Natural killer cell (primary cell): ENCODE measurements at regions not wholly inside any gene's neighbourhood (a gene's known extent, or its start where the extent isn't known, plus 50 kb on each side); places are given as distances from the start of the nearest gene placed in this dataset.

ENCODE experiments used
- ATAC-seq, 3 donors: fragments of 150-1000 bp in 2 of 3; fragments of 200-7000 bp in 1 of 3; cut with Tn5 transposase; 1 replicate in 1 of 3; 2 replicates in 2 of 3; pipeline ENCODE4 v1.10.0; 2021; ENCODE audit warnings: mild to moderate bottlenecking in 2 of 3, moderate library complexity in 2 of 3
- DNase-seq, 2 donors: peaks; one replicate each; pipeline versions ENCODE4 v3.0.0 to v3.0.0-alpha.2; 2013 to 2021; ENCODE audit warnings: mixed read lengths in 1 of 2
- H3K27ac ChIP-seq: one replicate; pipeline ENCODE4 v1.5.1; 2013; ENCODE audit warnings: mild to moderate bottlenecking, low read length
- H3K27me3 ChIP-seq: one replicate; pipeline ENCODE4 v1.6.1; 2013; ENCODE audit warnings: low read length; ENCODE audit not compliant: control insufficient read depth, insufficient read depth
- H3K36me3 ChIP-seq: one replicate; pipeline ENCODE4 v1.6.1; 2013; ENCODE audit warnings: low read length; ENCODE audit not compliant: control insufficient read depth, insufficient read depth
- H3K4me1 ChIP-seq: one replicate; pipeline ENCODE4 v1.6.1; 2013; ENCODE audit warnings: low read length; ENCODE audit not compliant: control insufficient read depth, insufficient read depth
- H3K4me3 ChIP-seq: one replicate; pipeline ENCODE4 v1.5.1; 2013; ENCODE audit warnings: low read length
- H3K9me3 ChIP-seq: one replicate; pipeline ENCODE4 v1.6.1; 2013; ENCODE audit warnings: low read length; ENCODE audit not compliant: control insufficient read depth, insufficient read depth
- H3K27ac Mint-ChIP-seq, 2 donors: one replicate each; pipeline ENCODE4 v1.8.0; 2022; ENCODE audit warnings: mild to moderate bottlenecking in 2 of 2, mixed read lengths in 2 of 2, moderate library complexity in 1 of 2
- H3K27me3 Mint-ChIP-seq, 2 donors: one replicate each; pipeline ENCODE4 v1.8.0; 2022; ENCODE audit warnings: low read depth in 2 of 2, mixed read lengths in 2 of 2
- H3K36me3 Mint-ChIP-seq: one replicate; pipeline ENCODE4 v1.8.0; 2022; ENCODE audit warnings: mixed read lengths
- H3K4me1 Mint-ChIP-seq, 2 donors: one replicate each; pipeline ENCODE4 v1.8.0; 2022; ENCODE audit warnings: mixed read lengths in 2 of 2
- H3K4me3 Mint-ChIP-seq: one replicate; pipeline ENCODE4 v1.8.0; 2022; ENCODE audit warnings: mild to moderate bottlenecking, moderate library complexity, mixed read lengths
- H3K9me3 Mint-ChIP-seq, 2 donors: one replicate each; pipeline ENCODE4 v1.8.0; 2022; ENCODE audit warnings: mixed read lengths in 2 of 2
- CTCF ChIP-seq: fragments of 200-600 bp; IDR thresholded peaks from one replicate; pipeline ENCODE4 v1.8.0; 2022; ENCODE audit warnings: antibody characterized with exemption
- WGBS: methylation state at CpG from one replicate; pipeline ENCODE4 v1.1.7; 2013; ENCODE audit warnings: missing lambda C conversion rate; ENCODE audit not compliant: insufficient coverage; 5-methylcytosine and 5-hydroxymethylcytosine counted together
- intact Hi-C: fragments of 100-400 bp; cut with micrococcal nuclease; formaldehyde crosslinking; loops from one replicate; pipeline ENCODE4 v1.14.2; 2022

GRCh38 chr15:93302080-93302765 is 213.2 kb upstream of the RGMA start:
- no peak for TF ChIP-seq CTCF
- WGBS, result 87% methylated on average over 6 of the region's 6 CpGs
- Histone ChIP-seq H3K27ac (no peak overlapping the region), H3K27me3 (no peaks in the 10 kb centered on the region), H3K4me1 (no peaks in the 10 kb centered on the region), H3K36me3 (no peaks in the 10 kb centered on the region), H3K9me3 (no peaks in the 10 kb centered on the region), H3K4me3 (no peak overlapping the region)
- no peak for DNase-seq
- Mint-ChIP-seq H3K27me3 (peaks cover 20 to 38% of the 10 kb centered on the region in 2 donors), H3K4me3 (no peak overlapping the region), H3K36me3 (no peaks in the 10 kb centered on the region), H3K9me3 (no peaks in the 10 kb centered on the region), H3K27ac (no peak overlapping the region), H3K4me1 (no peaks in the 10 kb centered on the region)
- intact Hi-C loops, result no loop called here
- no peak for ATAC-seq

GRCh38 chr15:93300796-93301195 is 211.8 kb upstream of the RGMA start:
- no peaks in the 10 kb centered on the region for H3K4me1 Mint-ChIP-seq
- no peaks in the 10 kb centered on the region for H3K9me3 Mint-ChIP-seq
- no peaks in the 10 kb centered on the region for H3K36me3 Mint-ChIP-seq
- Histone ChIP-seq H3K27ac (no peak overlapping the region), H3K9me3 (no peaks in the 10 kb centered on the region), H3K36me3 (no peaks in the 10 kb centered on the region), H3K27me3 (no peaks in the 10 kb centered on the region), H3K4me1 (no peaks in the 10 kb centered on the region), H3K4me3 (no peak overlapping the region)
- no peak overlapping the region for H3K27ac Mint-ChIP-seq
- TF ChIP-seq CTCF, result no peak
- H3K4me3 Mint-ChIP-seq, result no peak overlapping the region
- DNase-seq, result no peak
- intact Hi-C loops, result no loop called here
- peaks cover 20 to 38% of the 10 kb centered on the region in 2 donors for H3K27me3 Mint-ChIP-seq
- no peak for ATAC-seq
- WGBS, result 72% methylated on average over 3 of the region's 3 CpGs

DNA sequence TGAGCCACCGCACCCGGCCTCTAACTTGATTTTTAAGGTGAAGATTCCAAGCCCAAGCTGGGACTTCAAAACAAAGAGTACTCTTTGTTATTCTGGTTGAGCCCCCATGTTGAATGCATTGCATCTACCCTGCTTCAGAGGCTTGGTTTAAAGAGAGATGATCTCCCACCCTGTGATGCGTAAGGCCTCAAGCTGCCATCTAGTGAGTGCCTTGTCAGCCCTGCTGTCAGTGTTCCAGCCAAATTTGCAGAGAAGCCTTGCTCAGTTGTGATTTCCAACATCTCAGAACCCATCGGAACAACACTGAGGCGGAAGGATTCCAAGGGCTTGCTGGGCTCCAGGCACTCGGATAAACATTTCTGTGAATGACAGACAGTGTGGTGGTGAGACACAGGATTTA is 210.7 kb upstream of the RGMA start:
- H3K9me3 ChIP-seq, result no peaks in the 10 kb centered on the region
- no peaks in the 10 kb centered on the region for H3K27me3 ChIP-seq
- Mint-ChIP-seq H3K9me3 (no peaks in the 10 kb centered on the region), H3K36me3 (no peaks in the 10 kb centered on the region), H3K4me3 (no peak overlapping the region), H3K27ac (no peak overlapping the region), H3K4me1 (no peaks in the 10 kb centered on the region), H3K27me3 (peaks cover 19 to 34% of the 10 kb centered on the region in 2 donors)
- TF ChIP-seq CTCF, result no peak
- intact Hi-C loops, result no loop called here
- ATAC-seq, result no peak
- H3K4me1 ChIP-seq, result no peaks in the 10 kb centered on the region
- WGBS, result 98% methylated on average over 6 of the region's 6 CpGs
- DNase-seq, result no peak
- no peak overlapping the region for H3K27ac ChIP-seq
- H3K4me3 ChIP-seq, result no peak overlapping the region
- no peaks in the 10 kb centered on the region for H3K36me3 ChIP-seq

DNA sequence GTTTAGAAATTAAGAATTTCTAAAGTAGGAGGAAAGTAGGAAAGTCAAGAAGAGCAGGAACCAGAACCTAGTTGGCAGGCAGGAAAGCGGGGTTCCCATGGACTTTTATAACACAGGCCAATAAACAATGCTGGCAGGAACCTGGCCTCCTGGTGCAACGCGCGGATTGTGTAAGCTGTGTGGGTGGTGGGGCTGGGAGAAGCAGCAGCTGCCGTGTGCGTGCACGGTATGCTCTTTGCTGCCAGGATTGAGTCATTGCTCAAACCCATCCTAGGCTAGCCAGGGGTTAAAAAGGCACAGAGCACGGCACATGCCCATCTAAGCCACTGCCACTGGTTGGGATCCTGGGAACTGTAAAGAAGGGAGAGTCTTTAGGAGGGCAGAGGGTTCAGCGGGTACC is 209.9 kb upstream of the RGMA start:
- no peaks in the 10 kb centered on the region for H3K4me1 Mint-ChIP-seq

More for the DNA sequence above, 209.9 kb upstream of the RGMA start:
- no peaks in the 10 kb centered on the region for H3K4me1 ChIP-seq
- Mint-ChIP-seq H3K4me3 (no peak overlapping the region), H3K27me3 (peaks cover 13 to 34% of the 10 kb centered on the region in 2 donors), H3K36me3 (no peaks in the 10 kb centered on the region), H3K9me3 (no peaks in the 10 kb centered on the region), H3K27ac (no peak overlapping the region)
- H3K4me3 ChIP-seq, result no peak overlapping the region
- no peak overlapping the region for H3K27ac ChIP-seq
- DNase-seq, result no peak
- no peak for TF ChIP-seq CTCF
- 92% methylated on average over 9 of the region's 9 CpGs for WGBS
- H3K9me3 ChIP-seq, result no peaks in the 10 kb centered on the region
- H3K36me3 ChIP-seq, result no peaks in the 10 kb centered on the region
- no peak for ATAC-seq
- H3K27me3 ChIP-seq, result no peaks in the 10 kb centered on the region
- intact Hi-C loops, result no loop called here
